ENCODE measurements at regions not wholly inside any gene's neighbourhood (a gene's known extent, or its start where the extent isn't known, plus 50 kb on each side); places are given as distances from the start of the nearest gene placed in this dataset.
"Not testable (repeated sequence)": the region's sequence is repeated elsewhere in the genome, so short reads cannot be mapped to it uniquely, and the experiment has no call there.

- DNase-seq, result no peak
Observed at GRCh38 chr20:53833333-53834061, 236.9 kb downstream of the BCAS1 start.

- no peak for DNase-seq
Observed at GRCh38 chr20:53832499-53832898, 237.9 kb downstream of the BCAS1 start.

GRCh38 chr20:53831812-53832211, 238.2 kb upstream of the ZNF217 start:
- DNase-seq, result no peak

- DNase-seq, result no peak
Observed at GRCh38 chr20:53831228-53831627, 237.6 kb upstream of the ZNF217 start.

- no peak for DNase-seq
Observed at GRCh38 chr20:53829724-53830521, 236.3 kb upstream of the ZNF217 start.

DNA sequence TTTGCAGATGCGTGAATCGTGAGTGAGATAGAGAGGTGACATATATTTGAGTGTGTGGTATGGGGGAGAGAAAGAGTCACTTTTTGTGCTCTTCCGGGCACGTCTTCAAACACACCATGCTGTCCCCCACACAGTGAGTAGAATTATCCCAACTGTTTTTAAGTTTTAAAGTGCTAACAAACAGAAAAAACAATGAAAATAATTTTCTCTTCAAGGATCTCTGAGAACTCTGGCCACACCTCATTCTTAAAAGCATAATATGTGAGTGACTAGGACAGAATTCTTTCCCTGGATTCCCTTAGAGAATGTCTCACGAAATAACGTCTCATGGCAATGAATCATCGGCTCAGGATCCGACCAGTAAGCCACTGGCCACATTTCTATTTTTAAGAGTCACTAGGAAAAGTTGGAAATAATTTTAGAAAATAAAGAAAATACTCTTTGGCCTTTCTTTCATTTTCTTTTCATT, 235.7 kb upstream of the ZNF217 start:
- DNase-seq, result no peak

- no peak for DNase-seq
Observed at GRCh38 chr20:53828682-53829254, 235.1 kb upstream of the ZNF217 start.

DNA sequence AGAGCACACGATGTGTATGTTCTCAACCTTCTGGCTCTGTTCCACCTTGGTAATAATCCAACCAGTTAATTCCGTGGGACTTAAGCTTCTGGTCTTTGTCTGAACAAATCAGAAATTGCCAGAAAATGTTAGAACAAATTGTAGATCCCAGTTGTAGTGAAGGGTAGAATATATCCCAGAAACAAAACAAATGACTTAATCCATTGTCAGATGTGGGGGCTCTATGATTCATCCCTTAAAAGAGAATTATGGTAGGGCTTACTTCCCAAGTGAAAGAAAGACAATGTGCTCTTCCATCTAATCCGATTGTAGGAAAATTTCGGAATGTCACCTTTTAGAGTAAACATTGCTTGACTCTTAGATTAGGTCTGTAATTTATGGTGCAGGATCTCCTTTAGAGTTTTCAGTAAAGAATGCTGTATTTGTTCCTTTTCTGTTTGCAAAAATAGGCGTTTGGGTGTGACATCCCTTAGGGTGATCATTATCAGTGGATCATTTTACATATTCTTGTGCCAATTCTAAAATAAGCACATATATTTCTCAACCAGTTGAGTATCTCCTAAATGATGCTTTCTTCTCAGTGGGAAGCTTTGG, 234.5 kb upstream of the ZNF217 start:
- no peak for DNase-seq

DNA sequence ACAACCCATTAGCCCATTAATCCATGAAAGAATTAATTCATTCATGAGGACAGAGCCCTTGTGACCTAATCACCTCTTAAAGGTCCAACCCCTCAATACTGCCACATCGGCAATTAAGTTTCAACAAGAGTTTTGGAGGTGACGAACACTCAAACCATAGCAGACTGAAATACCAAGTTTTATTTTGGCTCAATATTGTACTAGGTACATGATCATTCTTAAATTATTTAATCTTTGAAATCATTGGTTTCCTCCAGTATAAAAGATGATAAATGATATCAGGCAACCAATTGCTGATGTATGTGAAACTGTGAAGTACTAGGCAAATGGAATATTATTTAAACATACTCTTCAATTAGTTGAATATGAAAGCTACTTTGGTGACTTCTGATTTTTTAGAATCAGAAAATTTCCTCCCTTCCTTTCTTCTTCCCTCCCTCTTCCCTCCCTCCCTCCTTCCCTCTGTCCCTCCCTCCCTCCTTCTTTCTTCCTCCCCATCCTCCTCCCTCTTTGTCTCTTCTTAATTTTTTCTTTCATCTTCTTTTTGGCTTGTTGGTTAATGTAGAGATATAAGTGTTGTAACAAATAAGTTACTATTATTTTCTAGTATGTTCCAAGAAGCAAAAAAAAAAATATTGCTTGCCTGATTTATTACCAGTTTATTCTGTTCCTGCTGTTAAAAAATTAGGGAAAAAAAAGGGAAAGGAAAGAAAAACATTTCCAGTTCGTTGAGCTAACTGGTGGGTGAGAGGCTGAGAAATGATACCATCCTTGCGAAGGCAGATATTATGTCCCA, 233.9 kb upstream of the ZNF217 start:
- no peak for DNase-seq

DNA sequence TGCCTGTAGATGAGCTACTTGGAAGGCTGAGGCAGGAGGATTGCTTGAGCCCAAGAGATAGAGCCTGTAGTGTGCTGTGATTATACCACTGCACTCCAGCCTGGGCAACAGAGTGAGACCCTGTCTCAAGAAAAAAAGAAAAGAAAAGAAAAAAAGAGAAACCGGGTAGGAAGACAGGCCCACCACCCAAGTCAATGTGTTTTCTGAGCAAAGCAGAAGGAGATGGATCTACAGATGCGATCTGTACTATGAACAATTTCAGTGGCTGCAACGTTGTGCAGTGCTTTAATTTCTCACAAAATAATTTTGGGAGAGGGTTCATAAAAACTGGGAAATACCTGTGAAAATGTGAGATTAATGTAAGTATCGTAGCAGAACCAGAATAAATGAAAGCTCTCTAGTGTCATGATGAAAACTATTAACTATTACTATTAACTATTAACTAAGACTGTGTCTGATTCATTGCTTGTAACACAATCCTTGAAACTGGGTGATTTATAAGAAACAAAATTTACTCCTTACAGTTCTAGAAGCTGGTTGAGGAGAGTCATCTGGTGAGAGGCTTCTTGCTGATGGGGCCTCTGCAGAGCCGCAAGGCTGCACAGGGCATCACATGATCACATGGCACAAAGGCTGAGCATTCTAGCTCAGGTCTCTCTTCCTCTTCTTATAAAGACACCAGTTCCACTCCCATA, 233.1 kb upstream of the ZNF217 start:
- DNase-seq, result no peak

GRCh38 chr20:53826090-53826489, 232.5 kb upstream of the ZNF217 start:
- DNase-seq, result no peak

DNA sequence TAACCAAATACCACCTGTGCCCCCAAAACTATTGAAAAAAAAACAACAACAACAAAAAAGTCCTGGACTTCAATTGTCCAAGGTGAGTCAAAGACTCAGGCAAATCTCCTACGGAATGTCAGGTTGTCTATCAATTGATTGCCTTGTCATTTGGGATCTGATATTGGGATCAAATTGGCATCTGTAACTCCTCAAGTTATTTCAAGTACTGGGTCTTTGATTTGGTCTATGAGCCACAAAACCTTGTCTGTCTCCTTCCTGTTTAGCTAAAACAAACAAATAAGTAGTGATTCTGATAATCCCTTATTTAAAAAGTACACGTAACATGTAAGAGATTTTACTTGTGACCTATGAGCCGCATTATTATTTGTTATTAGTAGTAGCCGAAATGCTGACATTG, 231.6 kb upstream of the ZNF217 start:
- no peak for DNase-seq

DNA sequence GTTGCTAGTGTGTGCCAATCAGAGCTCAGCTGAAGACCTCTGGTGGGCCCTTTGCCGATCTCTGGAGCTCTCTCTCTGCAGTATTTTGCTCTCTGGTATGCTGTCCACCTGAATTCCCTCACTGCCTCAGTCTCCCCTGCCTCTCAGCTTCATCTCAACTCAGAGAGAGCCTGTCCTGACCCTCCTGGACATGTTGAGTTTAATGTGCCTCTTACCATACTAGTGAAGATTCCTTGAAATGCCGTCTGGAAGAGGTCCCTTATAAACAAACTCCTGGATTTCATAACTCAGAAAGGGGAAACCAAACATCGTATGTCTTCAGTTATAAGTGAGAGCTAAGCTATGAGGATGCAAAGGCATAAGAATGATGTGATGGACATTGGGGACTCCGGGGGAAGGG, 231.1 kb upstream of the ZNF217 start:
- DNase-seq, result no peak

DNA sequence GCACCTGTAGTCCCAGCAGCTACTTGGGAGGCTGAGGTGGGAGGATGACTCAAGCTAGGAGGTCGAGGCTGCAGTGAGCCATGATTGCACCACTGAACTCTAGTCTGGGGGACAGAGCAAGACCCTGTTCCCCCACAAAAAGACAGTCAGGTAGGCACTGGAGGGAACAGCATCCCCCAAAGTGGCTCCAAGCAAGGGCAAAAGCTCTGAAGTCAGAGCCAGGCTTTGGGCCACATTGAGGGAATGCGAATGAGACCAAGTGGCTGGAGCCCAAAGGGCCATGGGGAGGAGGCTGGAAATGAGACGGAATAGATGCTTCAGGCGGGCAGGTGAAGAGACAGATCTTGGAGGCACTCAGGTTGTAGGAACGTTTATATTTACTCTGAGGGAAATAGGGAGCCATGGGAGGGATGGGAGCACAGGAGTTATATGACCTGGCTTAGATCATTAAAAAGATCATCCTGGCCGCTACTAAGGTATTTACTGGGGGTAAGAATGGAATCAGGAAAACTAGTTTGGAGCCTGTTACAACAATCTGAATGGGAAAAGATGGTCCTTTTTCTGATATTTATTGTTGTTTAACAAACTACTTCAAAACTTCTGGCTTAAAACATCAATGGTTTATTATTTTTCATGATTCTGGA, 229.6 kb upstream of the ZNF217 start:
- no peak for DNase-seq

- DNase-seq, result no peak
Observed at GRCh38 chr20:53822534-53822933, 228.9 kb upstream of the ZNF217 start.

DNA sequence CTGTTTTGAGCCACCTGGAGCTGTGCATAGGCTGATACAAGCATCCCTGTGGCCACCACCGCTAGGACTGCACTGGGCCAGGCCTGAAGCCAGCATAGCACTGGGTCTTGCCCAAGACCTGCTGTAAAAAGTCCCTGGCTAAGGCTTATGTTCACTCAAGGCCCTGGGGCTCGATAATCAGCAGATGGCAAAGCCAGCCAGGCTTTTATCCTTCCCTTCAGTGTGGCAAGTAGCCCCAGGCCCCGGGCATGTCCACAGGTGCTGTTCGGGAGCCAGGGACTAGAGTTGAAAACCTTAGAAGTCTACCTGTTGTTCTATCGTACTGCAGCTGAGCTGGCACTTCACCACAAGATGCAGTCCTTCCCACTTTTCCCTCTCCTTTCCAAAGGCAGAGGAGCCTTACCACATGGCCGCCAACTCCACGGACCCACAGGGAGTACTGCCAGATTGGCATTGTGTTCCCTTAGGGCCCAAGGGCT, 226.4 kb upstream of the ZNF217 start:
- DNase-seq, result no peak

DNA sequence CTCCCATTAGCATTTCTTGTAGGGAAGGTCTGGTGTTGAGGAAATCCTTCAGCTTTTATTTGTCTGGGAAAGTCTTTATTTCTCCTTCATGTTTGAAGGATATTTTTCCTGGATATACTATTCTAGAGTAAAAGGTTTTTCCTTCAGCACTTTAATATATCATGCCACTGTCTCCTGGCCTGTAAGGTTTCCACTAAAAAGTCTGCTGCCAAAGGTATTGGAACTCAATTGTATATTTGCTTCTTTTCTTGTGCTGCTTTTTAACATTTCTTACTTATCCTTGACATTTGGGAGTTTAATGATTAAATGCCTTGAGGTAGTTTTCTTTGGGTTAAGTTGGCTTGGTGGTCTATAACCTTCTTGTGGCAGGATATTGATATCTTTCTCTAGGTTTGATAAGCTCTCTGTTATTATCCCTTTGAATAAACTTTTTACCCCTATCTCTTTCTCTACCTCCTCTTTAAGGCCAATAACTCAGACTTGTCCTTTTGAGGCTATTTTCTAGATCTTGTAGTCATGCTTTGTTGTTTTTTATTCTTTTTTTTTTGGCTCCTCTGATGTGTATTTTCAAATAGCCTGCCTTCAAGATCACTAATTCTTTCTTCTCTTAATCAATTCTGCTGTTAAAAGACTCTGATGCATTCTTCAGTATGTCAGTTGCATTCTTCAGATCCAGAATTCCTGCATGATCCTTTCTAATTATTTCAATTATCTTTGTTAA, 225.0 kb upstream of the ZNF217 start:
- DNase-seq, result no peak

DNA sequence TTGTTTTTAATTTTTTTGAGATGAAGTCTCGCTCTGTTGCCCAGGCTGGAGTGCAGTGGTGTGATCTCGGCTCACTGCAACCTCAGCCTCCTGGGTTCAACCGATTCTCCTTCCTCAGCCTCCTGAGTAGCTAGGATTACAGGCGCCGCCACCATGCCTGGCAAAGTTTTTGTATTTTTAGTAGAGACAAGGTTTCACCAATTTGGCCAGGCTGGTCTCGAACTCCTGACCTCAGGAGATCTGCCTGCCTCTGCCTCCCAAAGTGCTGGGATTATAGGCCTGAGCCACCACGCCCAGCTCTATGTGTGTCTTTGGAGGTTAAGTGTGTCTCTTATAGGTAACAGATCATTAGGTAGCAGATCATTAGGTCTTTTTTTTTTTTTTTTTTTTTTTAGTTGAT, 223.9 kb upstream of the ZNF217 start:
- DNase-seq, result not testable (repeated sequence)

- no peak for DNase-seq
Observed at GRCh38 chr20:53816872-53817398, 223.3 kb upstream of the ZNF217 start.

GRCh38 chr20:53815509-53815908, 221.9 kb upstream of the ZNF217 start:
- no peak for DNase-seq
